SK-N-SH treated with all-trans-retinoic acid at 6 μM for 48 hours (cell line): ENCODE measurements at regions not wholly inside any gene's neighbourhood (a gene's known extent, or its start where the extent isn't known, plus 50 kb on each side); places are given as distances from the start of the nearest gene placed in this dataset.

Source experiments
- ATAC-seq: fragments of 200-7000 bp; cut with Tn5 transposase; 3 replicates; pipeline ENCODE4 v1.9.1; 2020; ENCODE audit warnings: mild to moderate bottlenecking, moderate library complexity
- ARNTL ChIP-seq: fragments of 450-650 bp; formaldehyde crosslinking; IDR thresholded peaks from 2 replicates; pipeline ENCODE4 v1.5.0; 2020; ENCODE audit warnings: low read depth, mild to moderate bottlenecking, moderate library complexity, borderline replicate concordance
- CSDC2 ChIP-seq: fragments of 250-450 bp; sonication (Bioruptor Pico); IDR thresholded peaks from 2 replicates; pipeline ENCODE4 v1.5.0; 2020; ENCODE audit warnings: mild to moderate bottlenecking, moderate library complexity
- CSRNP3 ChIP-seq: fragments of 250-450 bp; sonication (Bioruptor Pico); IDR thresholded peaks from 2 replicates; pipeline ENCODE4 v1.5.1; 2021; ENCODE audit warnings: mild to moderate bottlenecking, moderate library complexity
- ESRRG ChIP-seq: fragments of 250-450 bp; sonication (Bioruptor Pico); IDR thresholded peaks from 2 replicates; pipeline ENCODE4 v1.6.1; 2021; ENCODE audit warnings: mild to moderate bottlenecking
- ISL1 ChIP-seq: fragments of 250-450 bp; sonication (Bioruptor Pico); IDR thresholded peaks from 2 replicates; pipeline ENCODE4 v2.1.2; 2022; ENCODE audit warnings: mild to moderate bottlenecking, moderate library complexity
- OSR1 ChIP-seq: fragments of 250-450 bp; sonication (Bioruptor Pico); IDR thresholded peaks from 2 replicates; pipeline ENCODE4 v1.8.0; 2022; ENCODE audit warnings: moderate library complexity, mild to moderate bottlenecking, inconsistent platforms
- PATZ1 ChIP-seq: fragments of 250-450 bp; sonication (Bioruptor Pico); IDR thresholded peaks from 2 replicates; pipeline ENCODE4 v1.8.0; 2020; ENCODE audit warnings: mild to moderate bottlenecking, moderate library complexity, borderline replicate concordance
- POU6F1 ChIP-seq: fragments of 250-450 bp; sonication (Bioruptor Pico); IDR thresholded peaks from 2 replicates; pipeline ENCODE4 v1.8.0; 2021; ENCODE audit warnings: low read depth, mild to moderate bottlenecking, moderate library complexity, borderline replicate concordance
- PPARA ChIP-seq: fragments of 250-450 bp; sonication (Bioruptor Pico); IDR thresholded peaks from 2 replicates; pipeline ENCODE4 v1.5.0; 2020; ENCODE audit warnings: mild to moderate bottlenecking, borderline replicate concordance
- RARB ChIP-seq: fragments of 250-450 bp; sonication (Bioruptor Pico); IDR thresholded peaks from 2 replicates; pipeline ENCODE4 v1.8.0; 2021; ENCODE audit warnings: mild to moderate bottlenecking, moderate library complexity
- SNAI2 ChIP-seq: fragments of 250-450 bp; sonication (Bioruptor Pico); IDR thresholded peaks from 2 replicates; pipeline ENCODE4 v1.5.0; 2020; ENCODE audit warnings: mild to moderate bottlenecking, moderate library complexity
- TCF4 ChIP-seq: fragments of 250-450 bp; sonication (Bioruptor Pico); IDR thresholded peaks from 2 replicates; pipeline ENCODE4 v1.8.0; 2021; ENCODE audit warnings: mild to moderate bottlenecking, moderate library complexity, borderline replicate concordance
- TOX ChIP-seq: fragments of 250-450 bp; sonication (Bioruptor Pico); IDR thresholded peaks from 2 replicates; pipeline ENCODE4 v1.8.0; 2021; ENCODE audit warnings: mild to moderate bottlenecking, moderate library complexity, borderline replicate concordance
- TSHZ2 ChIP-seq: fragments of 250-450 bp; sonication (Bioruptor Pico); IDR thresholded peaks from 2 replicates; pipeline ENCODE4 v1.5.0; 2020; ENCODE audit warnings: mild to moderate bottlenecking, moderate library complexity
- ZC3H10 ChIP-seq: fragments of 250-450 bp; sonication (Bioruptor Pico); IDR thresholded peaks from 2 replicates; pipeline ENCODE4 v1.5.1; 2021; ENCODE audit warnings: mild to moderate bottlenecking, moderate library complexity
- ZFP3 ChIP-seq: fragments of 250-450 bp; sonication (Bioruptor Pico); IDR thresholded peaks from 2 replicates; pipeline ENCODE4 v1.5.0; 2020; ENCODE audit warnings: mild to moderate bottlenecking, moderate library complexity
- ZFP30 ChIP-seq: fragments of 450-650 bp; formaldehyde crosslinking; IDR thresholded peaks from 2 replicates; pipeline ENCODE4 v1.5.0; 2022; ENCODE audit warnings: mild to moderate bottlenecking, moderate library complexity
- ZNF565 ChIP-seq: fragments of 450-650 bp; formaldehyde crosslinking; conservative IDR thresholded peaks from 2 replicates; pipeline ENCODE4 v1.5.0; 2020; ENCODE audit warnings: low read depth, mild to moderate bottlenecking, moderate library complexity
- ZNF70 ChIP-seq: fragments of 450-650 bp; formaldehyde crosslinking; IDR thresholded peaks from 2 replicates; pipeline ENCODE4 v1.5.0; 2020; ENCODE audit warnings: mild to moderate bottlenecking, moderate library complexity
- ZNF8 ChIP-seq: fragments of 450-650 bp; formaldehyde crosslinking; IDR thresholded peaks from 2 replicates; pipeline ENCODE4 v1.5.0; 2020; ENCODE audit warnings: mild to moderate bottlenecking, moderate library complexity

GRCh38 chr5:58359981-58360380 is 99.9 kb downstream of the PLK2 start:
- TF ChIP-seq ISL1 (CRISPR knock-in tag) (no peak), ZFP3 (CRISPR knock-in tag) (no peak), OSR1 (CRISPR knock-in tag) (no peak), ESRRG (CRISPR knock-in tag) (no peak), CSDC2 (CRISPR knock-in tag) (no peak), PPARA (no peak), CSRNP3 (CRISPR knock-in tag) (no peak), TSHZ2 (CRISPR knock-in tag) (no peak)
- ATAC-seq = no peak

GRCh38 chr5:58358501-58359178 is 101.2 kb downstream of the PLK2 start:
- ATAC-seq = no peak
- no peak for TF ChIP-seq ARNTL (CRISPR knock-in tag)
- TF ChIP-seq ZNF8 (CRISPR knock-in tag) = no peak
- TF ChIP-seq OSR1 (CRISPR knock-in tag) = no peak
- TF ChIP-seq ISL1 (CRISPR knock-in tag) = no peak
- TF ChIP-seq RARB = no peak
- no peak for TF ChIP-seq TOX (CRISPR knock-in tag)
- TF ChIP-seq ZC3H10 (CRISPR knock-in tag) = no peak
- TF ChIP-seq ZNF565 (CRISPR knock-in tag) = no peak
- no peak for TF ChIP-seq PATZ1 (CRISPR knock-in tag)
- no peak for TF ChIP-seq ZFP3 (CRISPR knock-in tag)
- TF ChIP-seq ESRRG (CRISPR knock-in tag) = no peak
- TF ChIP-seq, all 23 proteins: peak for 0

GRCh38 chr5:58357799-58358500 is 101.9 kb downstream of the PLK2 start:
- ATAC-seq = no peak
- TF ChIP-seq TCF4 (CRISPR knock-in tag) (no peak), POU6F1 (CRISPR knock-in tag) (no peak), ZFP30 (CRISPR knock-in tag) (no peak), ZNF70 (CRISPR knock-in tag) (no peak)

- no peak for ATAC-seq
- no peak for TF ChIP-seq PATZ1 (CRISPR knock-in tag)
- no peak for TF ChIP-seq PPARA
- TF ChIP-seq ZFP3 (CRISPR knock-in tag) = no peak
- no peak for TF ChIP-seq SNAI2
- no peak for TF ChIP-seq RARB
- no peak for TF ChIP-seq CSDC2 (CRISPR knock-in tag)
- TF ChIP-seq CSRNP3 (CRISPR knock-in tag) = no peak
- no peak for TF ChIP-seq TSHZ2 (CRISPR knock-in tag)
- no peak for TF ChIP-seq OSR1 (CRISPR knock-in tag)
- TF ChIP-seq, all 23 proteins: peak for 0
Measured at GRCh38 chr5:58357121-58357520, 102.8 kb downstream of the PLK2 start.
